ENCODE measurements at regions not wholly inside any gene's neighbourhood (a gene's known extent, or its start where the extent isn't known, plus 50 kb on each side); places are given as distances from the start of the nearest gene placed in this dataset.

- DNase-seq = no peak
- H3K14ac ChIP-seq (ENCODE audit: insufficient read depth, low read length) = no peak overlapping the region
- no peak overlapping the region for H4K8ac ChIP-seq (replicated peaks; ENCODE audit: insufficient read length, low read depth, low read length)
- H3K9me3 ChIP-seq (ENCODE audit: control insufficient read depth, low read depth, low read length) = no peaks in the 10 kb centered on the region
- no peak overlapping the region for H2BK15ac ChIP-seq (ENCODE audit: low read depth, low read length)
- no peaks in the 10 kb centered on the region for H3K4me1 ChIP-seq (ENCODE audit: insufficient read depth, low read length)
- H3K27ac Mint-ChIP-seq = no peak overlapping the region
- TF ChIP-seq CTCF (conservative IDR thresholded peaks at IDR 0.05) = no peak
- no peaks in the 10 kb centered on the region for H3K79me1 ChIP-seq (ENCODE audit: insufficient read depth, low read depth, low read length, poor library complexity, severe bottlenecking)
- no peak overlapping the region for H2BK5ac ChIP-seq (ENCODE audit: insufficient read length, low read length)
- no peak overlapping the region for H3K4me3 Mint-ChIP-seq
- H2BK12ac ChIP-seq (ENCODE audit: insufficient read length, low read depth, low read length) = no peak overlapping the region
- no peaks in the 10 kb centered on the region for H3K23me2 ChIP-seq (ENCODE audit: insufficient read length, low read depth, low read length, poor library complexity, severe bottlenecking)
- H3K4ac ChIP-seq (ENCODE audit: low read depth, low read length) = no peak overlapping the region
- no peak overlapping the region for H4K5ac ChIP-seq (ENCODE audit: insufficient read length, low read depth, low read length)
- no peak overlapping the region for H3K56ac ChIP-seq (ENCODE audit: insufficient read length, low read depth, low read length)
- H3K27me3 Mint-ChIP-seq (ENCODE audit: low read depth) = peaks cover 3% of the 10 kb centered on the region; the same call in 1 of the 2 replicates
- H3K9me3 Mint-ChIP-seq = no peaks in the 10 kb centered on the region
- H2AFZ ChIP-seq (ENCODE audit: low read length) = no peak overlapping the region
- no peak overlapping the region for H2AK5ac ChIP-seq (ENCODE audit: insufficient read length, low read length)
- no peaks in the 10 kb centered on the region for H3K79me2 ChIP-seq (ENCODE audit: insufficient read depth, low read length)
- H3K27me3 ChIP-seq (ENCODE audit: insufficient read depth, low read length) = no peaks in the 10 kb centered on the region
- H2BK120ac ChIP-seq (ENCODE audit: low read depth, low read length, poor library complexity, severe bottlenecking) = no peak overlapping the region
- no peak overlapping the region for H3K23ac ChIP-seq (ENCODE audit: insufficient read length, low read depth, low read length)
- H4K20me1 ChIP-seq (ENCODE audit: control insufficient read depth, insufficient read depth, insufficient read length) = no peaks in the 10 kb centered on the region
- H3T11ph ChIP-seq (ENCODE audit: low read length) = no peak overlapping the region
- no CpG with 5 or more reads among the region's 2 CpGs for WGBS (ENCODE audit: extremely low coverage, insufficient read length, low lambda C conversion rate)
- H3K18ac ChIP-seq (ENCODE audit: insufficient read length, low read depth, low read length) = no peak overlapping the region
- H3K9ac ChIP-seq (ENCODE audit: extremely low read depth, insufficient read length, low read length) = no peak overlapping the region
- H4K91ac ChIP-seq (ENCODE audit: insufficient read length, low read depth, low read length) = no peak overlapping the region
- no peak overlapping the region for H2BK20ac ChIP-seq (ENCODE audit: low read depth, low read length, poor library complexity, severe bottlenecking)
- no peaks in the 10 kb centered on the region for H3K4me1 Mint-ChIP-seq
- H3K36me3 Mint-ChIP-seq (ENCODE audit: insufficient read depth in 1 of 3, low read depth in 3 of 3) = no peaks in the 10 kb centered on the region
- H3K27ac ChIP-seq (ENCODE audit: insufficient read length, low read depth, low read length) = no peak overlapping the region
- H3K4me2 ChIP-seq (ENCODE audit: insufficient read depth, insufficient read length, low read length) = no peak overlapping the region
These were observed 862.2 kb upstream of the LRATD1 start for GRCh38 chr2:13770279-13770678.
